ENCODE measurements at regions not wholly inside any gene's neighbourhood (a gene's known extent, or its start where the extent isn't known, plus 50 kb on each side); places are given as distances from the start of the nearest gene placed in this dataset.

DNA sequence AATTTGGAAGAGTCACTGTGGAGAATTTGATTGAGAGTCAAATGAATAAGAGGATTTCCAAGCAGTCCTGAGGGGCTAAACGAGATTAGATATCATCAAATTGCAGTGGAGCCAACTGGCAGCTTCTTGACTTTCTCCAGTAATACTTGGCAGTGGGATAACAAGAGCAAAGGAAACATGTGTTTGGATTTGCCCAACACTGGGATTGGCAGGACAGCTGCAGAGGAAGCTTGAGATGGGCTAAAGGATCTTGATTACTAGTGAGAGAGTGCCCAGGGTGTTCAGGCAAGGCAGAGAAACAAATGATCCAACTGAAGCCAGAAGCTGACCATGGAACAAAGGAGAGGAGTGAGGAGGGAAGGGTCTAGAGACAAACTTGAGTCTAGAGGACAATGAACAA, 356.0 kb upstream of the ISL1 start:
- no peak overlapping the region for H3K4me3 ChIP-seq (ENCODE audit: low read depth, low read length)

DNA sequence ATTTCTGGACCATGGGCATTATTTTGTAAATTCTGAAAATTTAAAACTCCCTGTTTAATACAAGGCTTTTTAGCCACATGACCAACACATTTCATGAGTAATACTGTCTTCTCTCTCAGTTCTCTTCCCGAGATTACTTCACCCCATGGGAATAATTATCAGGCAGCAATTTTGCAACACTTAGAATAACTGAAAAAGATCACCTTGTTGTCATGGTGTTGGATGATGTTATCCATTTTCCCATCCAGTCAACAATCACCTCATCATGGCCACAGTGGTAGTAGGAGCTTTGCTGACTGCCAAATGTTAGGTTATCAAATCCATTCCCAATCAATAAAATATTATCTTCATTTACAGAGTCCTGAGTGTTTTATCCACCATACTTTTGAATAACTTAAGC, 354.9 kb upstream of the ISL1 start:
- H3K4me3 ChIP-seq (ENCODE audit: low read depth, low read length): no peak overlapping the region

DNA sequence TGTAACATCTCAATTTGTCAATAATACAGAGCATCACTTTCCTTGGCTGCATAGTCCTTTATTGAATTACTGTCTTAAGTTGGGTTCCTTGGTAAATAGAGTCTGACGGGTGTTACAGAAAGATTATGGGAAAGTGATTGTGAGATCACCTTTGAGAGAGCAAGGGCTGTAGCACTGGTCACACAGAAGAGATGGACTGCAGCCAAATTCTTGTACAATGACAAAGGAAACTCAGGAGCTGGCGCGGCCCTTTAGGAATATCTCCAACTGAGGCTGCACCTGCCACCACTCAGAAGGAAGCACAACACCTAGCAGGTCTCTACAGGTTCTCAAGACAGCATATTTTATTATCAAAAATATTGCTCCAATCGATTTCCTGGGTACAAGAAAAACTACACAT, 350.0 kb upstream of the ISL1 start:
- no peak overlapping the region for H3K4me3 ChIP-seq (ENCODE audit: low read depth, low read length)

DNA sequence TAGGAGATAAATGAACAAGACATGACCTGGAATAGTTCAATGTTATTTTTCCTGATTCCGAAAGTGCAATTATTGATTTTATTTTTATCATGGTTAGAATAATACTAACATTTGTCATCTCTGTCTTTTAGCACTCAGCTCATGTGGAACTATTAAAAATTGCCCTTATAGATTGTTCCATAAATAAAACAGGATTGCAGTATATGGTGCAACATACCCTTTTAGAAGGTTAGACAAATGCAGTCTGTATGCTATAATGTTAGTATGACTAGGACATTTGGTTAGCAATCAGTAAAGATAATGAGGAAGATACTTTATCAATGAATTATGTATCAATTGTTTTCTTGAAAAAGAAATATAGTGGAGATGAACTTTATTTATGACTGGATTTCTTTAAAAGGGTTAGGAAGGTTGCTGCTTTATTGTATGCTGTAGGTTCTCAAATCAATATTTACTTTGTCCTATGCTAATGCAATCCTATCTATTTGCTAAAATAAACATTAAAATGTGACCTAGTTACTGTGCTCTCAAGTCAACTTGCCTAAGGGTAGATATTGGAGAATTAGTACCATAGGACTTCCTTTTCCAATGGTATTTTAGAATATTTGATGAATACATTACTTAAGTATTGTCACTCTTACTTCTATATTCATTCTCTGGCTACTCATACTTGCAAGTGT, 348.9 kb upstream of the ISL1 start:
- no peak overlapping the region for H3K4me3 ChIP-seq (ENCODE audit: low read depth, low read length)

DNA sequence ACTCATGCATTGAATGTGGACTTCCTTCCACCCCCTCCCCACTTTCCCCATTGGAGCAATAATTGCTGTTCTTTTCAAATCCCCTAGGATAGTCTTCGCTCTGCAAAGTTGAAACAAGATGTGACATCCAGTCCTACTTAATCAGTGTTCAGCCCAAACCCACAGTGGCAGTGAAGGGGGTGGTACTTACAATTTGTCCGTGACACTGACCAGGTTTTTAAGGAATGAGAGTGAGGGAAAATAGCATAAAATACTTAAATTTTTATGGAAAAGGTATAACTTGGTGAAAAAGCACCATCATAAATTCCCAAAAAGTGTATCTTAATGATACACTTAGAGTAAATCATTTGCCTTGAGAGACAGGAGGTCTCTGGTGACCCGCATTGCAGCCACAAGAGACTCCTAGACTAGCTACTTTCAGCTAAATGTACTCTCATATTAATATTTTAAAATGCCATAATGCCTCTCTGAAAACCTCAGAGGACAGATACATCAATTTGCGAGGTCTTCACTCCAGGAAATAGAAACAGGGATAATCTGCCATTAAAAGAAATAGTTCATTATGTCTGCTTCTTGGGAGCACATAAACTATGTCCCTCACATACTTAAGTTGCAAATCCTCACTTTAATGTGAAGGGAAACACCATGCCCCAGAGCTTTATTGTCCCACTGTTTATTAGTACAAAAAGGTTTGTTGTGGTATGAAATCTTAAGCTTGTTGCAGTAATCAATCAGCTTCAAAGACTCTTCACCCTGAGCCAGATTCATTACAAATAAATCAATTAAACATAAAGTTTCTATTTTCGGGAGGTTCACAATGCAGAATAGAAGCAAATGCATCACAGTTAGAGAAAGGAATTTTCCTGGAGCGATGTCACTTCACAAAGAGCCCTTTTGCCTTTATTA, 343.6 kb upstream of the ISL1 start:
- H3K4me3 ChIP-seq (ENCODE audit: low read depth, low read length): no peak overlapping the region

DNA sequence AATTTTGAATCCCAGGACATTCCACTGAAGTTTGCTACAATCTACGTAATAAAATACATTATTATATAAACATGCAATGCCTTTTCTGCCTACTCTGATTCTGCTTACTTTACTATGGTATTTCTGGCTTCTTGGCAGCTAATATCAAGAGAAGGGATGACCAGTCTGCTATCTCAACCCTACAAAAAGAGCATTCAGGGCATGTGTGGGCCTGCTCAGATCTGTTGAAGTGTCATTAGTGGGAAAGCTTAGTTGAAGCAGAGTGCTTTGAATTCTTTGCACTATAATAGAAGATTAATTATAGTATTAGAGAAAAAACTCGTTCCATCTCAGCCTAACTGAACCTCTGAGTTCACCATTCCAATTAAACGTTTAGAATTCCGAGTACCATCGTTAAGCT, 339.5 kb upstream of the ISL1 start:
- H3K4me3 ChIP-seq (ENCODE audit: low read depth, low read length): no peak overlapping the region

DNA sequence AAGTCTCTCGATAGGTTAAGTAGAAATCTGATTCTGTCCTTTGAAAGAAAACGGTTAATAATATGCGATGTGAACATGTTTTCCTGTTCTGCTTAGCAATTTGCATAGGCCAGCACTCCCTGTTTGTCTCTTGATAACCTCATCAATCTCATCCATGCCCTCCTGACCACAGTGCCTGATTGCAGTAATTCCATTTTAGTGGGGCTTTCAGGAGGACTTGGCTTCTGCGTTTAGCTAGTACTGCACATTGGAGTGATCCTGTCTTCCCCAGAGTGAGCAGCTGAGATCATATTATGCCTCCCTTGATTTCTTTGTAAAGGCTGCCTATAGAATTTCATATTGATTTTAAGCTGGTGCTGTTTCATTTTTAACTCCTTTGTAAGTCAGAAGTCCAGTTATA, 335.9 kb upstream of the ISL1 start:
- no peak overlapping the region for H3K4me3 ChIP-seq (ENCODE audit: low read depth, low read length)

DNA sequence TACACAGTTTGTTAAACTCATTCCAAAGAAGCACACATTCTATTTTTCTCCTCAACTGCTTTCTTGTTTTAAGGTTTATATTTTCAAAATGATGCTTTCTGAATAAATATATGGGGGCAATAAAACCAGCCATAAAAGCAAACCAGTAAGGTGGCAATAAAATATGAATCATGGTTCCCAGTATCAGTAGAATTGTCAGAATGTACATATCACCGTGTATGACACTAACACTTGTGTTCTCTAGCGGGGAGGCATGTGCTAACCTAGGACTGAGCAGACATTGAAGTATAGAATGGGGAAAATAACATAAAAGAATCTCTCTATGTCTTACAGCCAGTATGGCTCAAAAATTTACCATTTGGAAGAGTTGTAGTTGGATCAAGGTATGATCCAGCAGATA, 329.9 kb upstream of the ISL1 start:
- no peak overlapping the region for H3K4me3 ChIP-seq (ENCODE audit: low read depth, low read length)

DNA sequence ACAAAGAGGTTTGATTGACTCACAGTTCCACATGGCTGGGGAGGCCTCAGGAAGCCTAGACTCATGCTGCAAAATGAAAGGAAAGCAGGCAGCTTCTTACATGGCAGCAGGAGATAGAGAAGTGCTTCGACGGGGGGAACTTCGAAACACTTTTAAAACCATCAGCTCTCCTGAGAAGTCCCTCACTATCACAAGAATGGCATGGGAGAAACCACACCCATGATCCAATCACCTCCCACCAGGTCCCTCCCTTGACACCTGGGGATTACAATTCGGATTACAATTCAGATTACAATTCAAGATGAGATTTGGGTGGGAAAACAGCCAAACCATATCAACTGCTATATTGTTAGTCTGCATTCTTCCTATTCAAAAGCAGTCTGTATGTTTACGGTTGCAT, 322.3 kb upstream of the ISL1 start:
- no peak overlapping the region for H3K4me3 ChIP-seq (ENCODE audit: low read depth, low read length)

DNA sequence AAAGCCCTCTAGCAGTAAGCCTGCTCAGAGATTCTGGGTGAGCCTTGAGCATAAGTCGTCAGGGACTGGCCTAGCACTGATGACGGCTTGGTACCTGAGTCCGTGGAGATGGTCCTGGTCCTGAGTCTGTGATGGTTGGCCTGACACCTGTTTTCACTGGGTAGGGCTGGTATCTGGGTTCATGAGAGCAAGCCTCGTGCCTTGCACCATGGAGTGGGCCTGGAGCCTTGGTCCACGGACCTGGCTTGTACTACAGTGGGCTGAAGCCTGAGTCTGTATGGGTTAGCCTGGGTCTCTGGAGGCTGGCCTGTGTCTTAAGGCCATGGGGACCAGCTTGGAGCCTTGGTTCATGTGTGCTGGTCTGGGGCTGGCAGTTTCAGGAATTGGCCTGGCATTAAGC, 310.3 kb upstream of the ISL1 start:
- no peak overlapping the region for H3K4me3 ChIP-seq (ENCODE audit: low read depth, low read length)

DNA sequence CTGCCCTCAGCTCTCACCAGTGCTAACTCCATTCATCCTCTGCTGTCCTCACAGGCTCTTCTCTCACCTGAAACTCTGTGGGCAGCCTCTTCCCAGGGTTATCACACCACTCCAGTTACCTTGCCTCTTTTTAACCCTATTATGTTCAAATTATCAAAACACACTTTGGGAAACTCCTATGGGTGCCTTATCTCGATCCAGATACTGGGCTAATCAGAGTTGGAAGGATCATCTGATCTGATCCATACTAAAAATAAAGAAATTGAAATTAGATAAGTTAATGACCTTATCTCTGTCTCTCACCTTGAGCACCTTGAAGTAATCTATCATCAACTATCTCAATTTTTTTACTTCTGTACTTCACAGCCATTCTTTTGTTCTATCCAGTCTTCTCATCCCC, 300.5 kb upstream of the ISL1 start:
- H3K4me3 ChIP-seq (ENCODE audit: low read depth, low read length): no peak overlapping the region

DNA sequence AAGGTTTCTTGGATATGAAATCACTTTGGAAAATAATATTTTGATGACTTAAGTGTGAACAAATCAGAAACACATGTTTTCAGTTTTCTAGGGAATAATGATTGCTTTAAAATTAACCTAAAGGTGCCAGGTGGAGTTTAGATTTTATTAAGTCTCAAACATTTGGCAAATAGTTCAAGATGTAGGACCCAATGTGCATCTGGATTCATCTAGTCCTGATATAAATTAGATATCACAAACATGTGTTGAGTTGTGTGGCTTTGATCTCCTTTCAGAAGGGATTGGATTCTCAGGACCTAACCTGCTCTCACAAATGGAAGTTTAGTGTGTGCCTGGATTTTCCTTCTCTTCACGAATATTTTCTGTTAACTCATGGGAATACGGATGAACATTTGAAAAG, 291.4 kb upstream of the ISL1 start:
- H3K4me3 ChIP-seq (ENCODE audit: low read depth, low read length): no peak overlapping the region

DNA sequence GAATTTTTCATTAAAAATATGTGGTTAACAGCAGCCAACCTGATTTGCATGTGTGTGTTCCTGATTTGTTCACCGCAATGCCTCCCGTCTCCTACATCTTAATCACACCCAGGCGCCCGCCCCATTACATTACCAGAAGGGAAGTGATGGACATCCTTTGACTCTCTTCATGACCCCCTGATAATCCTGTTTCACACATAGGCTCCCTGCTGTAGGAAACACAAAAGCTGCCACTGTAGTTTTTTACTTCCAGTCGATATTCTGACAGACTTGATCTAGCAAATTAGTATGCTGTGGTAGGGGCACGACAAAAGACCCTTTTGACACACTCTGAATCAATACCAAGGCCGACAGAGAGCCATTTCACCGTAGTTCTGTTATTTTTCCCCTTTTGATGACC, 287.8 kb upstream of the ISL1 start:
- no peak overlapping the region for H3K4me3 ChIP-seq (ENCODE audit: low read depth, low read length)

DNA sequence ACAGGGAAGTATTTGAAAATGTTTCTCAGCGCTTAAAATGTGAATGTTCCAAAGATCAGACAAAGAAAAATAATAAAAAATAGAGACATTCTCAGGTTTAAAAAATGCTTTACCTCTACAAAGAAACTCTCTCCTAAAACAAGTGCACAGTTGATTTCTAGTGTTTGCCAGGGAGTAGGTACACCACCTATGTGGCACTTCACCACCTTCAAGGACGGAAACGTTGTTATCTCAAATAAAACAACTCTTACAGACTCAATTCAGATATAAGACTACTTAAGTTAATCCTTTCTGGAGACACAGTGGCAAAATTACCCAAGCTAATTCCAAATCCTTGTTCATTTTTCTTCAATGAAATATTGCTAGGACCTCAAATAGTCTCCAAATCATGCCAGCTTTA, 286.4 kb upstream of the ISL1 start:
- H3K4me3 ChIP-seq (ENCODE audit: low read depth, low read length): no peak overlapping the region

DNA sequence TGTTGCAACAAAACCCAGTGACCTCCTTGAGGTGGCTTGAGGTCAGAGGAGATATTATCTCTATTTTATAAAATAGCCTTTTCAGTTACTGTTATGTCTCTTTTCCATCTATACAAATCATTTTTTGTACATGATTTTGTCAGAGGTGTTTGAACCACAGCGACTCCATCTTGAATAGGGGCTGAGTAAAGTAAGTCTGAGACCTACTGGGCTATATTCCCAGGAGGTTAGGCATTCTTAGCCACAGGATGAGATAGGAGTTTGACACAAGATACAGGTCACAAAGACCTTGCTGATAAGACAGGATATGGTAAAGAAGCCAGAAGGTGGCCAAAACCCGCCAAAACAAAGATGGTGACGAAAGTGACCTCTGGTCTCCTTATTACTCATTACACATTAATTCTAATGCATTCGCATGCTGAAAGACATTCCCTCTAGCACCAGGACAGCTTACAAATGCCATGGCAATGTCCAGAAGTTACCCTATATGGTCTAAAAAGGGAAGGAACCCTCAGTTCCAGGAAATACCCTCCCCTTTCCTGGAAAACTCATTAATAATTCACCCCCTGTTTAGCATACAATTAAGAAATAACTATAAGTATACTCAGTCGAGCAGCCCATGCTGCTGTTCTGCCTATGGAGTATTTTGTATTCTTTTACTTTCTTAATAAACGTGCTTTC, 283.9 kb upstream of the ISL1 start:
- H3K4me3 ChIP-seq (ENCODE audit: low read depth, low read length): no peak overlapping the region

DNA sequence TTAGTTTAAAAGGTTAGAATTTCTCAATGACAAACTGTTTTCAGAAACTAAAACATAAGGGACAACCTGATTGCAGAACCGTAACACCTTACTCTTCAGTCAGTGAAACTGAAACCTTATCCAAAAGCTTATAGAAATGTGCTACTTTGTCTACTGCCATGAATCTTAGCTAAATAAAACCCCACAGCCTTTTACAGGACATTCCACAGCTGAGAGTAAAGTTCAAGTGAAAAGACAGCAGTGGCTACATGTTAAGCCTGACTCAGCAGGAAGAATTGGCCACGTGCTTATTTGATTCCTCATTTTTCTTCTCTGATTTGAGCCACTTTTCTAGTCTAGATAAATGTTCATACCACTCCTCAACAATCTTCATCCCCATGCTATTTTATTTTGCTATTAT, 278.7 kb upstream of the ISL1 start:
- no peak overlapping the region for H3K4me3 ChIP-seq (ENCODE audit: low read depth, low read length)

DNA sequence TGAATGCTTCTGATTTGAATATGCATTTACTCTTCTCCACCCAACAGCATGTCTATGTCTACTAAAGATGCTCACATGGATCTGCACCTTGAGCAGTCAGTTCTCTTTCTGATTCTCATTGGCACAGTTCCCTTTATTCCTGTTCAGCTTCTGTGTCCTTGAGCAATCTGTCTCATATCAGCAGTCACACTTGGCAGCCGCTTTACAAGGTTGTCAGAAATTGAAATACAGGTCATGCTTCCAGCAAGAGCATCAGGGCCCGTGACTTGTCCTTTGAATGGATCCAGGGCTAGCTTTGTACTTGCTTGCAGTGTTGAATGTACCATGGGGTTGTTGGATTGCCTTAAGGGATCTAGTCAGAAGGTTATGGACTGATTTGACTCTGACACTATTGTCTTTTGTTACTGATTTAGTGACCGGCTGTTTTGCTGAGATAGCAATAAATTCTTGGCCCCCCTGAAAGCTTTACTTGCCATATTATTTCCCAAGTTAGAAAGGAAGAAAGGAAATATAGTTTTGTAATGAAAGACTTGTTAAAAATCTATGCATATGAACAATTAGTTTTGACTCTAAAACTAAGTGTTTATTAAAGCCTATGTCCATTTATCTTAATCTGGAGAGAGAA, 273.4 kb upstream of the ISL1 start:
- H3K4me3 ChIP-seq (ENCODE audit: low read depth, low read length): no peak overlapping the region

DNA sequence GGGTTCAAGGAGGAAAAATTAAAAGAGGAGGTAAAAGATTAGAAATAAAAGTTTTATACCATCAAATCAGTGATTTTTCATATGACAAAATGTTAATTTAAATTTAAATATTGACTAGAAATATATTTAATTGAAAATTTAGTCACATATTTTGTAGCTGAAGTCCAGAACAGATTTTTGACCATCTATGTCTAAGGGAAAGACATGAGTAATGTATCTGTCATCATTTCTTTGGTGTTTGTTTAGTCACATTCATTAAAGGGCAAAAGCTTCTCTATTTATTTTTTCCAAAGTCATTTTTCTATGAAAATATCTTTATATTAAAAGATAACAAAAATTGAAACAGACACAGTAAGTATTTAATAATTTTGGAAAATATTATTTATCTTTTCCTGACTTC, 252.0 kb upstream of the ISL1 start:
- no peak overlapping the region for H3K4me3 ChIP-seq (ENCODE audit: low read depth, low read length)

DNA sequence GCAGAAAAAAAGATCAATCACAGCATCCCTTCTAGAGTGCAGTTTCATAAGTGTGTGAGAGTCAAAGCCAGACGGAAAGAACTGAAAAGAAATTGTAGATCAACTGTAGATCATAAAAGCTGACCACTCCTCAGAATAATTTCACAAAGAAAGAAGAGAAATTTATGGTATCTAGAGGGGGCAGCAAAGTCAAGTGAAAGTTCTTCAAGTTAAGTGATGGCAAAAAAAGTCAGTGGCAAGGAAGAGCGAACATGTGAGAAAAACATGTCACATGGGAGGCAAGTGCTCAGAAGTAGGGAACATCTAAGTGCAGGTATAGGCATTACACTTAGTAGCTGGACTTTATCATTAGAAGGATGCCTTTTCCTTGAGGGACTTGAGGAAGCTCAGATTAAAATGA, 245.1 kb upstream of the ISL1 start:
- no peak overlapping the region for H3K4me3 ChIP-seq (ENCODE audit: low read depth, low read length)

DNA sequence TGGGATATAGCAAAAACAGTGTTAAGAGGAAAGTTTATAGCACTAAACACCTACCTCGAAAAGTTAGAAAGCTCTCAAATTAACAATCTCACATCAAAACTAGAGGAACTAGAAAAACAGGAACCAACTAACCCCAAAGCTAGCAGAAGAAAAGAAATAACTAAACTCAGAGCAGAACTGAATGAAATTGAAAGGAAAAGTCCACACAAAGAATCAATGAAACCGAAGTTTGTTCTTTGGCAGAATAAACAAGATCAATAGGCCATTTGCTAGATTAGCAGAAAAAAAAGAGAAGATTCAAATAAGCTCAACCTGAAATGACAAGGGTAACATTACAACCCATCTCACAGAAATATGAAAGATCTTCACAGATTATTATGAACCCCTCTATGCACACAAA, 234.8 kb upstream of the ISL1 start:
- H3K4me3 ChIP-seq (ENCODE audit: low read depth, low read length): no peak overlapping the region

DNA sequence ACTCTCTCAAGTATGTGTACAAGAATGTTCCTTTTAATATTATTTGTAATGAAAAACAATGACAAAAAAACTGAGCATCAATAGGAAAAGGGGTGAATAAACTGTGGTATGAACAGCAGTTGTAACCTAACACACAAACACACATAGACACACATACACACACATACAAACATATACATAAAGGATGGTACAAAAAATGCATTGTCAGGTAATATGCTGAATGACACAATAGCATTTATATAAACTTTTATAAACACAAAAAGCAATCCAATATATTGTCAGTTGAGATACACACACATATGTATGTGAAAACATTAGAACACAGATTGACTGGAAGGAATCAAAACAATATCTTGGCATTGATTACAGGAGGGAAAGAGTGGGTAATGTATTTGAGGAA, 227.0 kb upstream of the ISL1 start:
- no peak overlapping the region for H3K4me3 ChIP-seq (ENCODE audit: low read depth, low read length)

DNA sequence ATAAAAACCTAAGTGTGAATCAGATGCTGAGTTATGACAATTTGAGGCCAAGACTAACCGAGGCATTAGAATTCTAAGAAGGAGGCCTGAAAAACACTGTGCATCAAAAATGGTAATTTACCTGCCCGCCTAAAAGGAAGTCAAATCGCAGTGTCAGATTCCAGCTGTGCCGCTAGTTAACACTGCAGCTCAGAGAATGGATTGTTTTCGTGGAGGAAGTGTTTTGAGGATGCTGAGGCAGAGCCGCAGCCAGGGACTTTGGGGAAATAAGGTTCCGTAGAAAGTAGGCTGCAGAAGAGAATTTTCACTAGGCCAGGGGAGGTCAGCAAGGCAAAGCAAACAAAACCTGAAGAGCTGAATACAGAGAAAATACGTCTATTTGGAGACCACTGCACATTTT, 226.4 kb upstream of the ISL1 start:
- H3K4me3 ChIP-seq (ENCODE audit: low read depth, low read length): no peak overlapping the region

Measured in iPS-11a (cell line).